K562 (cell line): ENCODE measurements at regions not wholly inside any gene's neighbourhood (a gene's known extent, or its start where the extent isn't known, plus 50 kb on each side); places are given as distances from the start of the nearest gene placed in this dataset.

ENCODE experiments used
- ATAC-seq: fragments of 200-7000 bp; cut with Tn5 transposase; 3 replicates; pipeline ENCODE4 v1.9.1; 2020; ENCODE audit warnings: moderate library complexity
- BruUV-seq: library from RNA; stranded (reverse); fragments of 400-500 nt; replicated peaks from 2 replicates; lab custom pipeline; 2021; lab: Mats Ljungman, UMichigan
- CTCF ChIA-PET: fragments of 300-600 bp; formaldehyde crosslinking; extraction: SDS; loops from one replicate; lab custom pipeline; 2021; ENCODE audit warnings: low intra/inter-chr PET ratio; lab: Yijun Ruan, JAX
- POLR2A ChIA-PET: fragments of 300-600, 350-650 bp; sonication (Branson Sonifier 250); formaldehyde crosslinking; extraction: SDS; loops from one replicate; lab custom pipeline; 2021; ENCODE audit warnings: antibody characterized with exemption, inconsistent platforms; lab: Yijun Ruan, JAX
- DNase-seq, 4 experiments: peaks; one replicate each; pipeline versions ENCODE4 v3.0.0 to v3.0.0-alpha.2; 2011 to 2018; ENCODE audit warnings: low spot score in 3 of 4, mixed read lengths in 3 of 4; ENCODE audit errors: extremely low read depth in 1 of 4
- FAIRE-seq: peaks from 2 replicates; lab custom pipeline; 2011; peaks lifted over from hg19 to GRCh38; lab: Jason Lieb, UNC
- H2AFZ ChIP-seq: 2 replicates; pipeline ENCODE4 v1.6.0; 2011; ENCODE audit warnings: low read depth, low read length, control low read depth, inconsistent platforms
- H3K27ac ChIP-seq: fragments of 200-600 bp; 3 replicates; pipeline ENCODE4 v1.8.0; 2011; ENCODE audit warnings: low read depth, mild to moderate bottlenecking, control low read depth, inconsistent platforms, low read length, moderate library complexity, mixed read lengths; ENCODE audit errors: extremely low read depth
- H3K27me3 ChIP-seq, 2 experiments: fragments of 300-600 bp in 1 of 2; 2 replicates in 1 of 2; 3 replicates in 1 of 2; pipeline versions ENCODE4 v1.6.0 to v1.8.0; 2011; ENCODE audit warnings: inconsistent platforms in 2 of 2, low read length in 2 of 2, mild to moderate bottlenecking in 1 of 2, mixed read lengths in 1 of 2, moderate library complexity in 1 of 2; ENCODE audit not compliant: control insufficient read depth in 2 of 2, insufficient read depth in 2 of 2
- H3K36me3 ChIP-seq: fragments of 300-600 bp; 3 replicates; pipeline ENCODE4 v1.8.0; 2011; ENCODE audit warnings: mild to moderate bottlenecking, low read length, inconsistent platforms; ENCODE audit not compliant: control insufficient read depth, insufficient read depth
- H3K4me1 ChIP-seq, 2 experiments: fragments of 200-600 bp in 1 of 2; replicated peaks in 1 of 2; 2 replicates in 1 of 2; 3 replicates in 1 of 2; pipeline versions ENCODE4 v1.5.1 to v1.8.0; 2011; ENCODE audit warnings: inconsistent platforms in 2 of 2, low read length in 2 of 2, mild to moderate bottlenecking in 1 of 2, mixed read lengths in 1 of 2, moderate library complexity in 1 of 2; ENCODE audit not compliant: control insufficient read depth in 2 of 2, insufficient read depth in 2 of 2
- H3K4me2 ChIP-seq: 2 replicates; pipeline ENCODE4 v1.6.1; 2011; ENCODE audit warnings: low read length, control low read depth, inconsistent platforms, mixed read lengths; ENCODE audit not compliant: insufficient read depth
- H3K4me3 ChIP-seq: fragments of 200-600 bp; sonication (generic), shearing (Covaris generic); 2 replicates; pipeline ENCODE4 v1.5.1; 2016; ENCODE audit warnings: control low read depth, inconsistent platforms
- H3K79me2 ChIP-seq: fragments of 200-600 bp; 3 replicates; pipeline ENCODE4 v1.8.0; 2011; ENCODE audit warnings: low read length, inconsistent platforms; ENCODE audit not compliant: control insufficient read depth, insufficient read depth
- H3K9ac ChIP-seq, 2 experiments: 2 replicates each; pipeline versions ENCODE4 v1.6.0 to v1.6.1; 2011; ENCODE audit warnings: low read depth in 2 of 2, low read length in 2 of 2, control low read depth in 1 of 2, inconsistent platforms in 1 of 2, mild to moderate bottlenecking in 1 of 2, mixed read lengths in 1 of 2; ENCODE audit not compliant: insufficient read depth in 1 of 2
- H3K9me1 ChIP-seq: one replicate; pipeline ENCODE4 v1.6.0; 2011; ENCODE audit warnings: inconsistent platforms, mild to moderate bottlenecking, low read length, moderate library complexity; ENCODE audit not compliant: control insufficient read depth, insufficient read depth
- H3K9me3 ChIP-seq: replicated peaks from 2 replicates; pipeline ENCODE4 v1.5.1; 2011; ENCODE audit warnings: low read depth, low read length, inconsistent platforms; ENCODE audit not compliant: control insufficient read depth, insufficient read depth
- H4K20me1 ChIP-seq: replicated peaks from 2 replicates; pipeline ENCODE4 v1.6.1; 2011; ENCODE audit warnings: low read length, inconsistent platforms, mixed read lengths; ENCODE audit not compliant: control insufficient read depth, insufficient read depth
- ARHGAP35 ChIP-seq: fragments of 450-650 bp; IDR thresholded peaks from 2 replicates; pipeline ENCODE4 v1.6.1; 2018; ENCODE audit not compliant: partially characterized antibody
- MCM5 ChIP-seq: fragments of 450-650 bp; IDR thresholded peaks from 2 replicates; pipeline ENCODE4 v1.6.1; 2016; ENCODE audit warnings: low read depth
- MEIS2 ChIP-seq: fragments of 450-650 bp; IDR thresholded peaks from 2 replicates; pipeline ENCODE4 v1.6.1; 2014; ENCODE audit warnings: mild to moderate bottlenecking; ENCODE audit not compliant: partially characterized antibody
- MNT ChIP-seq, 2 experiments: fragments of 450-650 bp; conservative IDR thresholded peaks; 2 replicates each; pipeline ENCODE4 v1.6.1; 2017; ENCODE audit warnings: mild to moderate bottlenecking in 2 of 2, moderate library complexity in 2 of 2
- SAP30 ChIP-seq: fragments of 200-600 bp; sonication (generic); IDR thresholded peaks from 2 replicates; pipeline ENCODE4 v1.6.1; 2012; ENCODE audit warnings: borderline replicate concordance, low read depth, mild to moderate bottlenecking, moderate library complexity, low read length, control low read depth, inconsistent platforms; ENCODE audit not compliant: insufficient read depth, poor library complexity, severe bottlenecking
- TOE1 ChIP-seq, 2 experiments: fragments of 450-650 bp in 1 of 2; sonication (generic) in 1 of 2; formaldehyde crosslinking in 1 of 2; IDR thresholded peaks; 2 replicates each; pipeline versions ENCODE4 v1.7.1 to v1.8.0; 2016 to 2022; ENCODE audit warnings: borderline replicate concordance in 2 of 2, mild to moderate bottlenecking in 2 of 2, antibody characterized with exemption in 1 of 2, inconsistent platforms in 1 of 2, low read depth in 1 of 2, missing genetic modification reagents in 1 of 2, moderate library complexity in 1 of 2
- ZBTB34 ChIP-seq: fragments of 250-450 bp; sonication (Bioruptor Pico); IDR thresholded peaks from 2 replicates; pipeline ENCODE4 v1.8.0; 2021; ENCODE audit warnings: mild to moderate bottlenecking, moderate library complexity
- ZNF324 ChIP-seq: fragments of 250-450 bp; sonication (Bioruptor Pico); IDR thresholded peaks from 2 replicates; pipeline ENCODE4 v1.4.0; 2020; ENCODE audit warnings: mild to moderate bottlenecking
- ZNF592 ChIP-seq: fragments of 450-650 bp; IDR thresholded peaks from 2 replicates; pipeline ENCODE4 v1.6.1; 2017; ENCODE audit warnings: antibody characterized with exemption, mild to moderate bottlenecking
- ZZZ3 ChIP-seq: fragments of 450-650 bp; IDR thresholded peaks from 2 replicates; pipeline ENCODE4 v1.6.1; 2016; ENCODE audit warnings: antibody characterized with exemption, mild to moderate bottlenecking, moderate library complexity
- WGBS: fragments of 100-300 bp; shearing (Covaris generic); methylation state at CpG from one replicate; pipeline ENCODE4 v1.1.6; 2016; ENCODE audit warnings: low coverage, mixed read lengths; ENCODE audit not compliant: insufficient coverage; ENCODE audit errors: missing lambda C conversion rate; 5-methylcytosine and 5-hydroxymethylcytosine counted together
- in situ Hi-C: fragments of 300-500 bp; cut with MboI; formaldehyde crosslinking; loops from 4 replicates; pipeline ENCODE4 v1.15.0; 2018; ENCODE audit warnings: inconsistent platforms, mixed read lengths
- intact Hi-C: fragments of 100-400 bp; cut with micrococcal nuclease; formaldehyde crosslinking; loops from 2 replicates; pipeline ENCODE4 v1.14.2; 2022

GRCh38 chr5:26282190-26282589 lies 756.2 kb downstream of the CDH9 start:
- ATAC-seq (no peak), FAIRE-seq (no peak)
- no peaks in the 10 kb centered on the region for H3K79me2 ChIP-seq
- POLR2A ChIA-PET = no interaction called here
- H3K4me2 ChIP-seq = no peak overlapping the region
- no peak overlapping the region for H3K27ac ChIP-seq
- TF ChIP-seq MNT (conservative IDR thresholded peaks at IDR 0.05) = no peak
- no peak for TF ChIP-seq MCM5
- no peak for TF ChIP-seq SAP30
- no peak for TF ChIP-seq ZNF324 (CRISPR knock-in tag)
- no peak for TF ChIP-seq ZNF592
- TF ChIP-seq TOE1 (IDR thresholded peaks at IDR 0.05; ENCODE audit: borderline replicate concordance) = no peak
- no peak for TF ChIP-seq TOE1 (CRISPR knock-in tag; IDR thresholded peaks at IDR 0.05; ENCODE audit: borderline replicate concordance, low read depth)
- TF ChIP-seq ZZZ3 = no peak
- TF ChIP-seq ARHGAP35 = no peak
- no peak for TF ChIP-seq ZBTB34 (CRISPR knock-in tag)
- no peak for TF ChIP-seq MEIS2
- TF ChIP-seq, all 486 proteins: peak for 0
- H2AFZ ChIP-seq = no peak overlapping the region
- H3K9ac ChIP-seq = no peak overlapping the region
- no peaks in the 10 kb centered on the region; the same call in 1 of the 2 replicates for H3K9me3 ChIP-seq
- in situ Hi-C loops (no loop called here), intact Hi-C loops (no loop called here)
- 0% methylated on average over 1 of the region's 1 CpG for WGBS
- no peak overlapping the region for H3K4me3 ChIP-seq
- H3K27me3 ChIP-seq = no peaks in the 10 kb centered on the region
- DNase-seq = no peak
- no peaks in the 10 kb centered on the region for H4K20me1 ChIP-seq
- CTCF ChIA-PET = no interaction called here
- no peaks in the 10 kb centered on the region for H3K4me1 ChIP-seq
- no TSS peak for BruUV-seq
- H3K9me1 ChIP-seq = no peaks in the 10 kb centered on the region
- no peaks in the 10 kb centered on the region for H3K36me3 ChIP-seq
